Prostate gland (tissue), 2 donors: ENCODE measurements at regions not wholly inside any gene's neighbourhood (a gene's known extent, or its start where the extent isn't known, plus 50 kb on each side); places are given as distances from the start of the nearest gene placed in this dataset.

Source experiments
- DNase-seq: peaks from one replicate; pipeline ENCODE4 v3.0.0-alpha.2; 2019; ENCODE audit warnings: low spot score
- H3K27ac ChIP-seq, 2 donors: fragments of 200-600 bp; sonication (generic); 2 replicates each; pipeline ENCODE4 v1.5.1; 2017 to 2019
- H3K27me3 ChIP-seq: fragments of 200-600 bp; sonication (generic); replicated peaks from 2 replicates; pipeline ENCODE4 v1.5.1; 2019; ENCODE audit not compliant: insufficient read depth
- H3K36me3 ChIP-seq, 2 donors: fragments of 200-600 bp; sonication (generic); 1 replicate in 1 of 2; 2 replicates in 1 of 2; pipeline versions ENCODE4 v1.5.1 to v1.8.1; 2017 to 2019
- H3K4me1 ChIP-seq: fragments of 200-600 bp; sonication (generic); replicated peaks from 2 replicates; pipeline ENCODE4 v1.5.1; 2019
- H3K4me3 ChIP-seq, 2 donors: fragments of 200-600 bp; sonication (generic); 2 replicates each; pipeline ENCODE4 v1.5.1; 2017 to 2019
- H3K9me3 ChIP-seq: fragments of 200-600 bp; sonication (generic); 2 replicates; pipeline ENCODE4 v1.5.1; 2017
- CTCF ChIP-seq, 4 experiments: fragments of 200-600 bp in 2 of 4; fragments of 450-650 bp in 2 of 4; sonication (generic) in 2 of 4; IDR thresholded peaks; 1 replicate in 3 of 4; 2 replicates in 1 of 4; pipeline ENCODE4 v1.5.1; 2016 to 2019; ENCODE audit warnings: antibody characterized with exemption in 4 of 4, mild to moderate bottlenecking in 2 of 4, moderate library complexity in 2 of 4
- POLR2A ChIP-seq: fragments of 450-650 bp; IDR thresholded peaks from one replicate; pipeline ENCODE4 v1.6.1; 2016; ENCODE audit warnings: antibody characterized with exemption, mild to moderate bottlenecking
- POLR2AphosphoS5 ChIP-seq: sonication (generic); formaldehyde crosslinking; IDR thresholded peaks from one replicate; pipeline ENCODE4 v1.6.1; 2017; ENCODE audit warnings: antibody characterized with exemption
- WGBS: methylation state at CpG from one replicate; pipeline ENCODE4 v1.1.5; 2018; 5-methylcytosine and 5-hydroxymethylcytosine counted together
- intact Hi-C: fragments of 100-400 bp; cut with DNase I; formaldehyde crosslinking; loops from one replicate; pipeline ENCODE4 v1.14.2; 2022

DNA sequence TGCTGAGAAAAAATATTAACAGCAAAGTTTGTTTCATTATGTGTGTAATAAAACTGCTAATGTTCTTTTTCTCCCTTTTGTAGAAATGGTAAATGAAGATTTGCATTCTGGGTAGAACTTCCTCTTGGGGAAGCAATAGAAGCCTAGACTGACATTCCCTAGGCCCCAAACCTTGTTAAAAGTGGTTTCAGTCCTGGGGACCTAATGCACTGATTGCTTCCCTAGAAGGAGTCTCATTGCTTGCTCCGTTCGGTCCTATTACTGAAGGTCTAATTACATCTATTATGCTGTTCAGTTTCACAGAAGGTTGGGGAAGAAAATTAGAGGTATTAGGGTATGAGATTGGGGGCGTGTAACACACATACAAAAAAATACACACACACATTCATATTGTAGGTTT is 893.8 kb downstream of the TLE4 start:
- TF ChIP-seq POLR2AphosphoS5 (no peak), CTCF (IDR thresholded peaks at IDR 0.05) (no peak), POLR2A (no peak)
- H3K27ac ChIP-seq: no peak overlapping the region
- H3K36me3 ChIP-seq: no peaks in the 10 kb centered on the region
- WGBS: 89% methylated on average over 3 of the region's 3 CpGs
- no peaks in the 10 kb centered on the region for H3K4me1 ChIP-seq
- H3K9me3 ChIP-seq: no peaks in the 10 kb centered on the region
- intact Hi-C loops: no loop called here
- no peak overlapping the region for H3K4me3 ChIP-seq
- DNase-seq: no peak
- H3K27me3 ChIP-seq: no peaks in the 10 kb centered on the region

- DNase-seq: no peak
- Histone ChIP-seq H3K4me3 (no peak overlapping the region), H3K36me3 (no peaks in the 10 kb centered on the region), H3K9me3 (no peaks in the 10 kb centered on the region), H3K4me1 (no peaks in the 10 kb centered on the region), H3K27me3 (no peaks in the 10 kb centered on the region), H3K27ac (no peak overlapping the region)
- 59% methylated on average over 4 of the region's 4 CpGs for WGBS
- intact Hi-C loops: no loop called here
- TF ChIP-seq POLR2AphosphoS5 (no peak), CTCF (IDR thresholded peaks at IDR 0.05) (no peak), POLR2A (no peak)
Observed at GRCh38 chr9:80449513-80449912, 877.7 kb downstream of the TLE4 start.

- WGBS: 83% methylated on average over 2 of the region's 2 CpGs
- H3K27ac ChIP-seq: no peak overlapping the region
- no peaks in the 10 kb centered on the region for H3K36me3 ChIP-seq
- H3K27me3 ChIP-seq: no peaks in the 10 kb centered on the region
- no peak overlapping the region for H3K4me3 ChIP-seq
- no peaks in the 10 kb centered on the region for H3K4me1 ChIP-seq
- TF ChIP-seq POLR2A: no peak
- TF ChIP-seq CTCF (IDR thresholded peaks at IDR 0.05): no peak
- TF ChIP-seq POLR2AphosphoS5: no peak
- DNase-seq: no peak
- no peaks in the 10 kb centered on the region for H3K9me3 ChIP-seq
- intact Hi-C loops: no loop called here
Observed at GRCh38 chr9:80448996-80449395, 877.2 kb downstream of the TLE4 start.

GRCh38 chr9:80447876-80448275 is 876.1 kb downstream of the TLE4 start:
- no peak for DNase-seq
- no peaks in the 10 kb centered on the region for H3K36me3 ChIP-seq
- H3K4me1 ChIP-seq: no peaks in the 10 kb centered on the region
- no peaks in the 10 kb centered on the region for H3K27me3 ChIP-seq
- H3K9me3 ChIP-seq: no peaks in the 10 kb centered on the region
- H3K27ac ChIP-seq: no peak overlapping the region
- WGBS: 89% methylated on average over 3 of the region's 3 CpGs
- H3K4me3 ChIP-seq: no peak overlapping the region
- no peak for TF ChIP-seq POLR2AphosphoS5
- TF ChIP-seq POLR2A: no peak
- TF ChIP-seq CTCF (IDR thresholded peaks at IDR 0.05): no peak
- intact Hi-C loops: no loop called here

- intact Hi-C loops: no loop called here
- Histone ChIP-seq H3K4me1 (no peaks in the 10 kb centered on the region), H3K4me3 (no peak overlapping the region), H3K36me3 (no peaks in the 10 kb centered on the region), H3K27ac (no peak overlapping the region), H3K27me3 (no peaks in the 10 kb centered on the region), H3K9me3 (no peaks in the 10 kb centered on the region)
- no peak for DNase-seq
- WGBS: 93% methylated on average over 7 of the region's 7 CpGs
- TF ChIP-seq POLR2AphosphoS5: no peak
- no peak for TF ChIP-seq POLR2A
- no peak for TF ChIP-seq CTCF (IDR thresholded peaks at IDR 0.05)
Observed at GRCh38 chr9:80440724-80441123, 869.0 kb downstream of the TLE4 start.
